ENCODE measurements at regions not wholly inside any gene's neighbourhood (a gene's known extent, or its start where the extent isn't known, plus 50 kb on each side); places are given as distances from the start of the nearest gene placed in this dataset.

DNA sequence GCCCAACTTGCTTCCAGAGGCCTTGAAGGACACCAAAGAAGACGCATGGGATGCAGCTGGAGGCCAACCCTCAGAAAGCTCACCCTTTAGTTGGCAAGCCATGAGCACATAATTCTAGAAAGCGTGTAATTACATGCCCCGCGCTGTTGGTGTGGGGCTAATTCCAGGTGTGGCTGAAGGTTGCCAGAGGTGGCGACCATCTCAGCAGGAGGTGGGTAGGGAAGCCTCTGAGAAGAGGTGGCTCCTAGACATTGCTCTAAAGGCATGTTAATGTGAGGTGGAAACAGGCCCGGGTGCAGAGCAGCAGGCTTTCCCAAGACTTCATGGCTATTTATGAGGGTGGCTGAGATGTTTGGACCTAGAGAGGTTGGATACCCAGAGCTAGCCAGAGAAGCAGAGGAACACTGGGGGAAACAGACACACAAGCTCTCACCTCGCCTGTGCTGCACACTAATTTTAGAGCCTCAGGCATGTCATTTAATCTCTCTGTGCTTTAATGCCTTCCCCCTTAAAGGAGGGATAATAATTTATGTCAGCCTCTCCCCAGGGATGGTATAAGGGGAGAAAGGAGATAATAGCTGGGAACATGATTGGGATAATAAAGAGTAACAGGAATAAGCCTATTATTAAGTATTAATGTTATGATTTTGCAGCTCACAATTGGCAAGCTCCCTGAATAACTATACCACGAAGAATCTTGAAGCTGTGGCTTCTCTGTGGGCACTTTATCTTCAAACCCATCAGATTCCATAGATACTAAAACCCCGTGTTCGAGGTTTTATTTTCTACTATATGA lies 60.0 kb upstream of the HELT start:
- TF ChIP-seq, protein P1, sequence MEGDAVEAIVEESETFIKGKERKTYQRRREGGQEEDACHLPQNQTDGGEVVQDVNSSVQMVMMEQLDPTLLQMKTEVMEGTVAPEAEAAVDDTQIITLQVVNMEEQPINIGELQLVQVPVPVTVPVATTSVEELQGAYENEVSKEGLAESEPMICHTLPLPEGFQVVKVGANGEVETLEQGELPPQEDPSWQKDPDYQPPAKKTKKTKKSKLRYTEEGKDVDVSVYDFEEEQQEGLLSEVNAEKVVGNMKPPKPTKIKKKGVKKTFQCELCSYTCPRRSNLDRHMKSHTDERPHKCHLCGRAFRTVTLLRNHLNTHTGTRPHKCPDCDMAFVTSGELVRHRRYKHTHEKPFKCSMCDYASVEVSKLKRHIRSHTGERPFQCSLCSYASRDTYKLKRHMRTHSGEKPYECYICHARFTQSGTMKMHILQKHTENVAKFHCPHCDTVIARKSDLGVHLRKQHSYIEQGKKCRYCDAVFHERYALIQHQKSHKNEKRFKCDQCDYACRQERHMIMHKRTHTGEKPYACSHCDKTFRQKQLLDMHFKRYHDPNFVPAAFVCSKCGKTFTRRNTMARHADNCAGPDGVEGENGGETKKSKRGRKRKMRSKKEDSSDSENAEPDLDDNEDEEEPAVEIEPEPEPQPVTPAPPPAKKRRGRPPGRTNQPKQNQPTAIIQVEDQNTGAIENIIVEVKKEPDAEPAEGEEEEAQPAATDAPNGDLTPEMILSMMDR (conservative IDR thresholded peaks at IDR 0.05 in 1 of 2, IDR thresholded peaks at IDR 0.05 in 1 of 2; ENCODE audit: extremely low read depth in 1 of 2, insufficient read depth in 1 of 2, low read depth in 1 of 2, low read length in 2 of 2) = no peak
- no peak for TF ChIP-seq EZH2 (IDR thresholded peaks at IDR 0.05; ENCODE audit: borderline replicate concordance, low read length)

Data from mammary epithelial cell (primary cell).